GM21737 (cell line): ENCODE measurements at regions not wholly inside any gene's neighbourhood (a gene's known extent, or its start where the extent isn't known, plus 50 kb on each side); places are given as distances from the start of the nearest gene placed in this dataset.

Experiments used
- ATAC-seq: cut with Tn5 transposase; IDR thresholded peaks from one replicate; pipeline ENCODE4 v1.9.1; 2021; ENCODE audit warnings: mild to moderate bottlenecking, moderate library complexity; ENCODE audit not compliant: unreplicated experiment

DNA sequence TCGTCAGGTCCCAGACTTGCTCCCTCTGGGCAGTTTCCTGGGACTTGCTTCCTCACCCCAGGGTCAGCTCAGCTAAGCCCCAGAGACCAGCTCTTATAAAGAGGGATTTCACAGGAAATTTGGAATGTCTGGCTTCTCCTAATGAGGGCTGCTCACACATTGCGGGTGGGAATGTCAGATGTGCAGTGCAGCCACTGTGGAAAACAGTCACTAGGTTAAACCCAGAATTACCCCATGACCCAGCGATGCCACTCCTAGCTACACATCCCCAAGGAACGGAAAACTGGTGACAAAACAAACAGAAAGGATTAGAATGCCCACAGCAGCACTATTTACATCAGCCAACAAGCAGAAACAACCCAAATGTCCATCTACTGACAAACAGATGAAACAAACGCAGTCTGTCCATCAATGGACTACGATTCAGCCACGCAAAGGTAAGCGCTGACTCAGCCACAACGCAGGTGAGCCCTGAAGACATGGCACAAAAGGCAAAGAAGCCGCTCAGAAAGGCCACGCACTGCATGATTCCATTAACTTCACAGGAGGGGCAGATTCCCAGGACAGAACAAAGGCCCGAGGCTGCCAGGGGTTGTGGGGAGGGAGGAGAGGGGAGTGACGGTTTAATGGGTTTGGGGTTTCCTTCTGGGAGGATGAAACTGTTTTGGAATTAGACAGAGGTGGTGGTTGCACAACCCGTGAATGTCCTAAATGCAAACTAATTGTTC is 63.0 kb downstream of the NCOR2 start:
- ATAC-seq, result no peak

DNA sequence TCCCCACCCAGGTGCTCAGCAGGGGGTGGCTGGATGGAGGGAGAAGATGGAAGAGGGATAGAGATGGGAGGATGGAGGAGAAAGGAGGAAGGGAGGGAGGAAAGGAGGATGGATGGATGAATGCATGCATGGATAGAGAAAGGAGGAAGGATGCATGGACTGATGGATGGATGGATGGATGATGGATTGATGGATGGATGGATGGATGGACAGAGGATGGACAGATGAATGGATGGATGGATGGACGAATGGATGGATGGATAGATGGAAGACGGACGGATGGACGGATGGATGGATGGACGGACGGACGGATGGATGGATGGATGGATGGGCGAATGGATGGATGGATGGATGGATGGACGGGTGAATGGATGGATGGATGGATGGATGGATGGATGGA is 64.1 kb downstream of the NCOR2 start:
- ATAC-seq, result no peak

- ATAC-seq, result no peak
Observed at GRCh38 chr12:124502379-124502778, 65.0 kb downstream of the NCOR2 start.

DNA sequence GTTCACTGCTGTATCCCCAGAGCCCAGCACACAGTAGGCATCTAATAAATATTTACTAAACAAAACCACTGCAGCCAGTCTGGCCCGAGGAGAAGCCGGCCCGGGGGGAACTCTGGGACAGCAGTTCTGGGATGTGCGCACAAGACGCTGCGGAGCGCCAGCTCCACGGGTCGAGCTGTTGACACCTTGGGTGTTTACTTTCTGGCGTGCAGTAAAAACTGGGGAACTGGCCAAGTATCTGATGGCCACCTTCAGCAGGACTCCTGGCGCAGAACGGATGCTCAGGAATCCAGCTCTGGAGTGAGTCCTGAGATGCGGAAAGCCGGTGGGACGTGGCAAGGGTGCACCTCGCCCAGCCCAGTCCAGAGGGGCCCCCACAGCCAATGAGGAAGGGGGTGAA is 65.6 kb downstream of the NCOR2 start:
- ATAC-seq, result no peak

GRCh38 chr12:124501112-124501561 is 66.3 kb downstream of the NCOR2 start:
- ATAC-seq, result no peak

- ATAC-seq, result no peak
Observed at GRCh38 chr12:124499898-124500244, 67.5 kb downstream of the NCOR2 start.

GRCh38 chr12:124499190-124499753 is 68.1 kb downstream of the NCOR2 start:
- no peak for ATAC-seq

DNA sequence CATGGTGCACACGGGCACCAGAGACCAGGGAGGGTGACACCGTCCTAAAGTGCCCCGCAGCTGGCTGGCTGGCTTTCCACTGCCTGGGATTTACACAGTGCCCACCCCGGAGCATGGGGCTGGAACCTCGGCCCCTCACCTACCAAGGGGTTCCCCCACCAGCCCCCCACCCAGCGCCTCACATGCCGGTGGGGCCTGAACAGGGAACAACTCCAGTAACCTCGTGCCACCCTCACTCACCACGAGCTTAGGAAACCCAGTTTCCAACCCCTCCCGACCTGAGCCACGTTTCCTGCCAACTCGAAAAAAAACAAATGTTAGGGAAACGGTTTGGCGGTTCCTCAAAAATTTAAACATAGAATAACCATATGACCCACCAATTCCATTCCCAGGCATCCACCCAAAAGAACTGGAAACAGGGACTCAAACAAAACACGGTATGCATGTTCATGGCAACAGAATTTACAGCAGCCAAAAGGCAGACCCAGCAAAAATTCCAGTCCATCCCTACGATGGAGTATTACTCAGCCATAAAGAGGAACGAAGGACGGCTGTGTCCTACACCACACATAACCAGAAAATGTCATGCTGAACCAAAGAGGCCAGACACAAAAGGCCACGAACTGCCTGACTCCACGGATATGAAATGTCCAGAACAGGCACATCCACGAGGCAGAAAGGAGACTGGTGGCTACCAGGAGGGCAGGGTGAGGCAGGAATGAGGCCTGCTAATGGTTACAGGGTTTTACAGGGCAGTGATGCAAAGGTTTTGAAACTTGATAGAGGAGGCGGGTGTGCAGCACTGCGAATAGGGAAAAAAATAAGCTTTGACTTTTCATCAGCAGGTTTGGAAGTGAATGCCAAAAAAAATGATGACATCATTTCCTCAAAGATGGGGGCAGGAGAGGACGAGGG is 68.9 kb downstream of the NCOR2 start:
- ATAC-seq, result no peak

DNA sequence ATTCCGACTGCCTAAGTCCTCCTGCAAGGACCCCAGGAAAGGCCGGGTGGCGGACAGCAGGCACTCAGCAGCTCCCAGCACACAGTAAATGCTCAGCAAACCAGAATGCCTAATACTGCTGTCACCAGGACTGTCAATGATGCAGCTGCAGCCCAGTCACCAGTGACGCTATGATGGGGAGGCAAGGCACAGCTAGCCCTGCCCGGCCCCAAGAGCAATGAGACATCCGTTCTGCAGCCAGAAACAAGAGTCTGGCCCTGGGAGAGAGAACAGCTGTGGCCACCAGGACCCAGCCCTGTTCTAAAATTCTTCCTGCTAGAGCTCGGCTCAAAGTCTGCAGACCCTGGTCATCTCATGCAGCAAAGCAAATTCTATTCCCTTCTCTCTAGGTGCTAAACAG is 69.8 kb downstream of the NCOR2 start:
- no peak for ATAC-seq

DNA sequence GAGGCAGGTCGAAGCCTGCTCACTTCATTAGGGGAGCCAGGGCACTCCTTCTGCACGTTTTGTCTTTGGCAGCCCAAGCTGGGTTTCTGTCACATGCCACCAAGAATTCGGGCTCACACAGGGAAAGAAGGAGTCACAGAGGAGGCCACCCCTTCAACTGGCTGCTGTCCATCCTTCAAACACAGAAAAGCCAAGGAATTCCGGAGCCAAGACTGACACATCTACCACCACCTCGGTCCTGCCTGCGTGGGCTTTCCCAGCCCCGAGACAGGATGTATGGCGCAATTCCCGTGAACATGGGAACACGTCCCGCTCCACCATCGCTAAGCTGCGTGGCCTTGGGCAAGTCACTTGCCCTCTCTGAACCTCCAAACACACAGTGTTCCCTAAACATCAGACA is 70.4 kb downstream of the NCOR2 start:
- no peak for ATAC-seq

DNA sequence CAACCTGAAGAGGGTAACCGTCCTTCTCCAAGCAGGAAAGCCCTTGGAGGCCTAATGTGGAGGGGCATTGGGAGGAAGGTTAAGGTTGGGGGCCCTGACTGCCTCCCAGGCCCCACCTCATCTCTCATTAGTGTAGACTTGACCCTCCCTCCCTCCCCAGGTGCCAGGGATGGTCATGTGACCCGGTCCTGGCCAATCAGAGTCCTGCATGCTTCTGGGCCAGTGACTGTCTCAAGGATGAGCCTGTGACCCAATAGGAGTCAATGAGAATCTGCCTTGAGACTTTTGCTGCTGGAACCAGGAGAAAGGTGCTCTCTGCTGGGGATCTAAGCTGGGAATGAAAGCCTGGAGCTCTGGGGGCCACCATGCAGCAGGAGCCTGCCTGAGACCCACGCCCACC is 70.8 kb downstream of the NCOR2 start:
- ATAC-seq, result no peak

DNA sequence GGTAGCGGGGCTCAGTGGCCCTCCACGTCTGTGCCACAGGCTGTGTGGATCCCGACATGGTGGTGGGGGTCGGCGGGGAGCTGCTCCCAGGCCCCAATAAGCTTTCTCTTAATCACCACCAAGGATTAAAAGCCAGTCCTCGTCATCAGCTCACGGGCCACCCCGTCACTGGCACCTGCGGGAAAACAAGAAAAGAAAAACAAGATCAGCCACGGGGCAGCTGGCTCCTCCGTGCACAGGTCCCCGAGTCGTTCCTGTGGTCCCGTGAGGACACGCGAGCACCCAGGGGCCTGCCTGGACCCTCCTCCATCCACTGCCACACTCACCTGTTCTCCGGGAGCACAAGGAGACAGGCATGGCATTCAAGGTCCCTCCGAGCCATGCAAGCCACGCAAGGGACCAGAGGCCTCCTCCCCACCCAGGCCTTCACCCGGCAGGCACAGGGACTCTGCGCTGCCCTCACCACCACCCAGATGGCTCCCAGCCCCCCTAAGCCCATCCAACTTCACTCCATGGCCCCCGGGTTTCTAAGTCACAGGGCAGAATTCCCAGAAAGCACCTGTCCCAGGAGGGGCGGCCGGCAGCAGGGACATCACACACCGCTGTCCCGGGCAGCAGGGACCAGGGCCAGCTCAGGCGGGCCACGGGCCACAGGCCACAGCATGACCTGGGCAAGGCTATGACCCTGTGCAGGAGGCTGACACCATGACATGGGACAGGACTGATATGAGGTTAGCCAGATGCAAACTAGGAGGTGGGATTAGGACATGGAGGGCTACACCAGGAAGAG is 72.0 kb downstream of the NCOR2 start:
- no peak for ATAC-seq

GRCh38 chr12:124494751-124495129 is 72.7 kb downstream of the NCOR2 start:
- no peak for ATAC-seq

- ATAC-seq, result peak; percentile 89
Observed at GRCh38 chr12:124493809-124494750, 73.3 kb downstream of the NCOR2 start.

DNA sequence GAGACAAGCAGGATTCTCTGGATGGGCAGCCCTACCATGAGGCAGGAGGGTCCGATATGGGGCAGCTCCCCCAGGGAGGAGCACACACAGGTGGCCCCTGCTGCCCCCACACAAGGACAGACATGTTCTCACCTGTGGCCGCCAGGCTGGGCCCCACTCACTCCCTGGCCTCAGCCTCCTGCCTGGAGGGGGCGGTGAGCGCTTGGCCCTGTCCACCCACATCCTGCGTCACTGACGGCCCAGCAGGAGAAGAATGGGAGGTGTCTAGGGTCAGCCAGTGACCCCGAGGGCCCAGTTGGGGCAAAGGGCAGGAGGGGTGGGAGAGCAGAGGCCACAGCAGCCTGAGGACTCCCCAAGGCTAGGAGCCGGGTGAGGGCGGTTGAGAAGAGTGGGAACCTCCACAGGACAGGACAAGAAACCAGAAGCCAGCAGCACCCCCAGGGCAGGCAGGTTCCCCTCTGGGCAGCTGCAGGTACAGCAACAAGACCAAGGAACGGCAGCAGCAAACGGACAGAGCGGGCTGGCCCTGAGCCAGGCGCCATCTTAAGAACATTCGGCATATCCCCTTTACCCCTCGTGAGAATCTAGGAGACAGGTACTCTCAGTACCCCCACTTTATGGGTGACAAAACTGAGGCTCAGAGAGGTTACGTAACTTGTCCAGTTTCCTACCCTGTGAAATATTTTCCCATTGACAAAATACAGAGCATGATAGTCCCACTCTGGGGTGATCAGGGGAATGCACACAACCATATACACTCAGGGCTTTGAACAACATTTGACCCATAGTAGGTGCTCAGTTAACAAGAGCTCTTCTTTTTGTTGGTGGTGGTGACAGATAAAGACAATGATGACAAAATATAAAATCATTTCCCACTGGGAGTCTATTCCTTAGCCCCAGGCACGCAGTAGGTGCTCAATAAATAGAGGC is 74.3 kb downstream of the NCOR2 start:
- ATAC-seq, result no peak

GRCh38 chr12:124491856-124492420 is 75.5 kb downstream of the NCOR2 start:
- ATAC-seq, result no peak

DNA sequence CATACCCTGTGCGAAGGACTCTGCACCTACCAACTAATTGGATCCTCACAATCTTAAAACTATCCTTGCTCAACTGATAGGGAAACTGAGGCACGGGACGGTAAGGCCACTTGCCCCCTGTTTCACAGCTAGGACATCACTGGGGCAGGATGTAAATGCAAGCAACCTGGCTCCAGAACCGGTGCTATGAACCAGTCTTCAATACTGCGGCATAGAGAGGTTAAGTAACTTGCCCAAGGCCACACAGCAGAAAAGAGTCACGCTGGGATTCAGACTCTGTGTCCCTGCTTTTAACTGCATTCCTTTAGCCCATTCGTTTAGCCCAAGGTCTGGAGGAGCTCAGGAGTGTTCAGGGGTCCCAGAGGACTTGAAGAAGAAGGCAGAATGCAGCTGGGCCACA is 76.1 kb downstream of the NCOR2 start:
- no peak for ATAC-seq

DNA sequence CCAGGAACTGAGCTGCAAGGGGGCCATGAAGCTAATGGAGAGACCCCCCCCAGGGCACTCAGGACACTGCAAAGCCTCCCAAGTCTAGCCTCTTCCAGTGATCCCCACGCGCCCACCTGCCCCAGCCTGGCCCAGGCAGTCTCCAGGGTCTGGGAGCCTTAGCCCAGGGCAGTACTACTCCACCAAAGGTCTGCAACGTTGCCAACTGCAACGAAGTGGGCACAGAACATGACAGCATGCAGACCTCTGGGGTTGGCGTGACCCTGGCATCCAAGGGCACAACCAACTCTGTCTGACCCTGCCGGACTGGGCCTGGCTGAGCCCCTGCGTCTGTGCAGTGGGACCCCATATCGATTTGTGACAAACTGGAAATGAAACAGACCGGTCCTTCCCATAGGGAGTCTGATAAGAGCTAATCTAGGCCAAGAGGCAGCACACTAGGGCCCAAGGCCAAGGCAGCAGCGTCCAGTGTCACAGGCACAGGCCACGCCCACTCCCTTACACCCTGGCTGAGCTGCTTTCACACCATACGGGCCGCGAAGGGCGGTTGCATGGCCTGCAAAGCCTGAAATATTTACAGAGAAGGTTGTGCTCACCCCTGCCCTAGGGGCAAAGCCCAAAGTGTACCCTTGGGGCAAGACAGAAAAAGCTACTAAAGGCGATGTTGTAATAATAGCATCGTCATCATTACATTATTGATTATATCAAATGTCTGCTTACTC is 76.7 kb downstream of the NCOR2 start:
- no peak for ATAC-seq
